HG02642 (cell line): ENCODE measurements at regions not wholly inside any gene's neighbourhood (a gene's known extent, or its start where the extent isn't known, plus 50 kb on each side); places are given as distances from the start of the nearest gene placed in this dataset.

ENCODE experiments used
- ATAC-seq: cut with Tn5 transposase; IDR thresholded peaks from one replicate; pipeline ENCODE4 v1.9.1; 2021; ENCODE audit warnings: mild to moderate bottlenecking; ENCODE audit not compliant: unreplicated experiment, poor library complexity

DNA sequence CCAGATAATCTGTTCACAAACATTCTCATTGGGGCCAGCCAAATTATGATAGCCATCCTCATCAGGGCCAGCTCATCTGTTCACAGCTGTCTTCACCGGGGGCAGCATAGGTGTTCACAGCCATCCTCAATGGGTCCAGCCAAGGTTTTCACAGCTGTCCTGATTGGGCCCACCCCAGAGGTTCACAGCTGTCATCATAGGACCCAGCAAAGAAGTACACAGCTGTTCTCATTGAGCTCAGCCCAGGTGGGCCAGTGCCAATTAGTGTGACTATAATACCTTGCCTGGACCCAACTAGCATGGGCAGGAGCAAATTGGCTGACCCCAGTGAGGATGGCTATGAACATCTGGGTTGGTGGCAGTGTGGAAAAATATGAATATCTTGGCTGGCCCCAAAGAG, 1166.0 kb downstream of the UQCRFS1 start:
- no peak for ATAC-seq

DNA sequence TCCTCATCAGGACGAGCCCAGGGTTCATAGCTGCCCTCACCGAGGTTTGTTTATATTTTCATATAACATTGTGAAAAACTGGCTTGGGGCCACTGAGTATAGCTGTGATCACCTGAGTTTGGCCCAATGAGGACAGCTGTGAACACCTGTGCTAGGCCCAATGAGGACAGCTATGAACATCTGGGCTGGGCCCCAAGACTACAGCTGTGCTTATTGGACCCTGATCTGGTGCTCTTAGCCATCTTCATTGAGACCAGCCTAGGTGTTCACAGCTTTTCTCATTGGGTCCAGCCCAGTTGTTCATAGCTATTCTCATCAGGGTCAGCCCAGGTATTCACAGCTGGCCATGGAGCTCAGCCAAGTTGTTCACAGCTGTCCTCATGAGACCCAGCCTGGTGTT, 1167.3 kb downstream of the UQCRFS1 start:
- no peak for ATAC-seq

DNA sequence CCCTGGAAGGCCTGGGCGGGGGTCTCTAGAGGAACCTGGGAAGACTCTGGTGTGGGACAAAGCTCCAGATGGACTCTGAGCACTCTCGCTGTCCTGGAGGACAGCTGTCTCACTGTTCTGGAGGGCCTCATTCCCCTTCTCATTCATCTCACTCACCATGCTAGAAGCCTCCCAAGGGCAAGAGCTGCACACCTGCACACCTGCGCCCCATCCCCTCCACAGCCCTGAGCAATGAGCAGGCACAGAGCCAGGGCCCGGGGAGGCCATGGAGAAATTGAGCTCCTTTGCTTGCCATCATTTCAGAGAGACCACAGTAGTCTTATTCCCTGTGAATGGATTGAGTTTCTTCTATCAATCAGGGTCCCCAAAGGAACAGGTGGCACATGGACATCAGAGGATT, 1168.5 kb downstream of the UQCRFS1 start:
- no peak for ATAC-seq

DNA sequence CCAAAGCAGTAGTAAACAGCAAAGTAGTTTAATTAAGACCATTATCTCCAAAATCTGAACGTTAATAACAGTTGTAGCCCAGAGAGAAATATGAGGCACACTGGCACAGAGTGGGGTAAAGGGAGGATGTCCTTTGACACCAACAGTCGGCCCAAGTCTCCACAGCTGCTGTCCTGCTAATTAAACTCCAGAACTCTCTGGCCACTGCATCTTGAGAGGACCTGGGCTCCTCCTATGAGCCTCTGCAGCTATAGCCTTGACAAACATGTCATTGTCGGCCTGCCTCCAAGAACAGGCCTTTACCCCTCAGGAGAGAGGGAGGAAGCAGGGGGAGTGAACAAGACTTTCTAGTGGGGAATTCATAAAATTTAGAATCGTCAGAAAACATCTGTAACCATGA, 1170.4 kb downstream of the UQCRFS1 start:
- ATAC-seq, result no peak

DNA sequence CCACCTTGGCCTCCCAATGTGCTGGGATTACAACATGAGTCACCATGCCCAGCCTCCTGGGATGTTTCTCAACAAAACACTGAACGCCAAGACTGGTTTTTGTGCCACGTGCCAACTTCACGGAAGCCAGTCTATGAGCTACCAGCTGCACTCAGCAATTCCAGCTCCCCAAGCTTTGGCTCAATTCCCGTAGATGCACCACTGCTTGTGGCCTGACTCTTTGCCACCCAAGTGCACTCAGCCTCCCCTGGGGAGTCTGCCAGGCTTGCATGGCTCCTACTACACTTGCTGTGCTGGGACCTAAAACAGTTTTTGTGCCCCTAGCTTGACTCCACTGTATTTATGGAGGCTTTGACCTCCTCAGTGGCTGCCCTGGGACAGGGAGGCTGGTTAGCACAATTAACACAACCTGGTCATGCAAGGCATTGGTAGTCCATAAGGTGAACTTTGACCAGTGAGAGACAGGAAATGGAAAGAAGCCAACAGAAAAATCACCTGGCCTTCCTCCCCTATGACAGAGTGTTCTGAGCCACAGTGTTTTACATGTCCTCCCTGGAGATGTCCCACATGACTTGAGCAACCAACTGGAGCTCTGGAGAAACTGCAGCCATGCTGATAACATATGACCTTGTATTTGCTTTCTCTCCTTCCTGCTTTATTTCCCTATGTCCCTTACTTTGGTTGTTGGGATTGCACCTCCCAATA, 1173.1 kb downstream of the UQCRFS1 start:
- ATAC-seq, result no peak

DNA sequence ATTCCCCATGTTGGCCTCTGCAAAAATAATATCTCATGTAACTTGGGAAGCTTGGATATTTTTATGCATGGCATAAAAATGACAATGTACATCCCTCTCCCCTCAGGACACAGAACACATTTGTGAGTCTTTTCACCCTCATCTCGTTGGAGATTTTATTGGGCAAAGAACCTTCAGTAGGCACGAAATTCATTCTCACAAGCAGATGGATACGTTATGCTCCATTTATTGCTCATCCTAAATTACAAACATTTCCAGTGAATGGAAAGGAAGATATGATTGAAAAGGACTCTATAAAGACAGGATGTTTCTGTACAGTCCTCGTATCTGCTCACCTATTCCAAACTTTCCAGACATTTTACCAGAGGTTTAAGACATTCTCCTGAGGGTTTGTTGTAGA, 1175.8 kb downstream of the UQCRFS1 start:
- ATAC-seq, result no peak

DNA sequence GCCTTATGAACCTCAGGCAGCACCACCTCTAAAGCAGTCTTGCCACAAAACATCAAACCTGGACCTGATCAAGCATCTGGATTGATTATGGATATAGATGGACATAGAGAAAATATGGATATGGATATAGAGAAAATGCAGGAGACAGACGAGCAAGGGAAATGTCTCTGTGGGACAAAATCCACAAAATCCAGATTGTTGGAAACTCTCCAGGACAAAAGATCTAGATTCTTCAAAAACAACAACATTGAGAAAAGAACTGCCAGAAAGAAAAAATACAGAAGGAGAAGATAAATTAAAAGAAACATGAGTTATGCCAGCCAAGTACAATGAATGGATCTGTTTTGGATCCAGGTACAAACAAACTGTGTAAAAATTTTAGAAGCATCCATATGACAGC, 1176.5 kb downstream of the UQCRFS1 start:
- no peak for ATAC-seq

DNA sequence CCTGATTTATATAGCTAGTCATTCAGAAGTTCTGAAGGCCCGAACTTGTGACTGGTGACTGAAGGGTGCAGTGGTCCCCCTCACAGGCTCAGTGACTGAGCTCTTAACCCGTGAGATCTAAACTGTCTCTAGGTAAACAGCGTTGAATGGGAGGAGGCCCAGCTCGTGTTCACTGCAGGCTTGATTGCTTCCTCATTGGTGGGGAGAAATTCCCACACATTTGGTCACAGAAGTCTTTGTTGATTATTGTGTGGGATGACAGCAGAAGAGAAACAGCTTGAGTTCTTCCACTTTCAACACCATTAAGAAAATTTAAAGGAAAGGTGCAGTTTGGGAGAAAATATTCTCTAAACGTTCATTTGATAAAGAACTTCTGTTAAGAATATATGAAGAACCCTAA, 1178.0 kb downstream of the UQCRFS1 start:
- ATAC-seq, result no peak

DNA sequence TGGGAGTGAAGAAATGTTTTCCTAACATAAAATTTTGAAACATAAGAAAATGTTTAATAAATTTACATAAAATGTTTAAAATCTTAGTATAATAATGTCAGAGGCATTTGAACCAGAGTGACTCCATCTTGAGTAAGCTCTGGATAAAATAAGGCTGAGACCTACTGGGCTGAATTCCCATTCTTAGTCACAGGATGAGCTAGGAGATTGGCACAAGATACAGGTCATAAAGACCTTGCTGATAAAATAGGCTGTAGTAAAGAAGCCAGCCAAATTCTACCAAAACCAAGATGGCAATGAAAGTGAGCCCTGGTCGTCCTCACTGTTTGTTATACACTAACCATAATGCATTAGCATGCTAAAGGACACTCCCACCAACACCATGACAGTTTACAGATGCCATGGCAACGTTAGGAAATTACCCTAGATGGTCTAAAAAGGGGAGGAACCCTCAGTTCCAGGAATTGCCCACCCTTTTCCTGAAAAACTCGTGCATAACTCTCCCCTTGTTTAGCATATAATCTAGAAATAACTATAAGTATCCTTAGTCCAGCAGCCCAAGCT, 1184.0 kb downstream of the UQCRFS1 start:
- no peak for ATAC-seq

DNA sequence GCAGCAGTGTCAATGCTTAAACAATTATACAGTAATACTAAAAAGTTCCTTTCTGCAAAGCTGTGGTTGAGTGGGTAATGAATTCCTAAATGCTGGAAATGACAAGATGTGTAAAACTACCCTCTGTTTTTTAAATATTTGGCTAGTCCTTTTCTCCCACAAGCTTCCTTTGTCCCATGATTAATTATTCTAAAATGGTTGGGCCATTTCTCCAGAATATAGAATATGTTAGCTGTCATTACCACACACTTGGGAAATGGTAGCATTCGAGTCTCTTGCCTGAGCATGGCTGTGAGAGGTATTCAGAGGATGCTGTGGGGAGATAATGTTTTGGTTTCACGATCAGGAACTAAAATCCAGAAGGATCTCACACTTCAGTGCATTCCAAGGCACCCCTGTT, 1185.8 kb downstream of the UQCRFS1 start:
- ATAC-seq, result no peak

DNA sequence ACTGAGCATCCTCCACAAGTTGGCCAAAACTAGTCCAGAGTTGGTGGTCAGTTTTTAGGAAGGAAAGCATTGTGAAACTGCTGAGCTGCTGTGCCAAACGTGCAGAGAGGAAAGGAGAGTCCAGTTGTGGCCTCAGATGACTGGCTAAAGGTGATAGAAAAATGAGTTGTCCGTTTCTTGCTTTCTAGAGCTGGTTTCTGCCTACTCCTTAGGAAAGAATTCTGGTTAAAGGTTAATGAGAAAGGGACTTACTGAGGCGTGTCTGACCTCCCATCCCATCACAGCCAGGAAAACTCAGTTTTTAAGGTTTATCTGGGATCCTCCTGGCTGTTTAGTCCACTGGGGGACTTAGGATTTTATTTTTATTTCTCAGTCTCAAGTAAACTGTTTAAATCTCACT, 1186.3 kb downstream of the UQCRFS1 start:
- ATAC-seq, result no peak

DNA sequence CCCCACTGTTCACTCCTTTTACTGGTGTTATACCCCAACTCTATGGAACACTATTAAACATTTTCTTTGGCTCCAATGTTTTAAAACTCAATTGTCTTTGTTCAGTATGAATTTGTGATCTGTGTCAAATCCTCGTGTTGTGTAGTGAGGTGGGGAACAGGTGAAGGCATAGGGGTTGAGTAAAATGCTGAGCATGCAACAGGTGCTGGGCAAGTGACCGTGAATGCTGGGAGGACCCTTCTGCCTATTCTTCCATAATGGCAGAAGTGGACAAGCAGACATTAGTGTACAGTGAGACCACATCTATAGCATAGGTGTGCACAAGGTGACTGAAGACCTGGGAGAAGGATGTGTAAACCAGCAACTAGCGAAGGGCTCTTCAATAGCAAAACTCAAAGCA, 1188.0 kb downstream of the UQCRFS1 start:
- ATAC-seq, result no peak

DNA sequence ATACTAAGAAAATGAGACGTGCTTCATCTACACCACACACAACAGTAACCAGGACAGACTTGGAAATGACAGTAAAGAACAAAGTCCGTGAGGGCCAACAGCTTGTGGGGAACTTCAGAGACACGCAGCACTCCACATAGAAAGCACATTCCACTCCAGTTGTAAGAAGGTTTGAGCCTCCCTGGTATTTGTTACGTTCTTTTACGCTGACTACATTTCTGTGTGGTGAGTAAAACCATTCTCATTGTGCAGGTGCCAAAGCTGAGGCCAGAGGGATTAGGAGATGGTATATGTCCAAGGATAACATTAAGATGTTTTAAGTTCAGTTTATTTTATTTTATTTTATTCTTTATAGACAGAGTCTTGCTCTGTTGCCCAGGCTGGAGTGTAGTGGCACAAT, 1189.9 kb downstream of the UQCRFS1 start:
- no peak for ATAC-seq

DNA sequence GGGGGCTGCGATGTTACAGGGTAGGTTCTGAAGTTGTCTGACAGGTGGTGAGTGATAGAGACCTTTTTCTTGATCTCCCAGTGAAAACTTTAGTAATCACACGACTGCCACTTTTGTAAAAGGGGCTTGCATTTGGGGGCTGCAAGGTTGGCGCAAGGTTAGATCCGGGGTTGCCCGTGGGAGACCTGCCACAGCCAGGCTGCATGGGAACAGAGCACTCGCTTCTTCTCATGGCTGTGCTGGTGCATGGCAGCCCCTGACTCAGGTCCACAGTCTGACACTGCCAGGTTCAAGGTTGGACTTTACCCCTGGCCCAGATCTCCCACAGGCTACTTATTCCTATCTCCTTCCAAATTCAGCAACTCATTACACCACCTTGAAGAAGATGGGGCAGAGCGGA, 1190.4 kb downstream of the UQCRFS1 start:
- ATAC-seq, result no peak

DNA sequence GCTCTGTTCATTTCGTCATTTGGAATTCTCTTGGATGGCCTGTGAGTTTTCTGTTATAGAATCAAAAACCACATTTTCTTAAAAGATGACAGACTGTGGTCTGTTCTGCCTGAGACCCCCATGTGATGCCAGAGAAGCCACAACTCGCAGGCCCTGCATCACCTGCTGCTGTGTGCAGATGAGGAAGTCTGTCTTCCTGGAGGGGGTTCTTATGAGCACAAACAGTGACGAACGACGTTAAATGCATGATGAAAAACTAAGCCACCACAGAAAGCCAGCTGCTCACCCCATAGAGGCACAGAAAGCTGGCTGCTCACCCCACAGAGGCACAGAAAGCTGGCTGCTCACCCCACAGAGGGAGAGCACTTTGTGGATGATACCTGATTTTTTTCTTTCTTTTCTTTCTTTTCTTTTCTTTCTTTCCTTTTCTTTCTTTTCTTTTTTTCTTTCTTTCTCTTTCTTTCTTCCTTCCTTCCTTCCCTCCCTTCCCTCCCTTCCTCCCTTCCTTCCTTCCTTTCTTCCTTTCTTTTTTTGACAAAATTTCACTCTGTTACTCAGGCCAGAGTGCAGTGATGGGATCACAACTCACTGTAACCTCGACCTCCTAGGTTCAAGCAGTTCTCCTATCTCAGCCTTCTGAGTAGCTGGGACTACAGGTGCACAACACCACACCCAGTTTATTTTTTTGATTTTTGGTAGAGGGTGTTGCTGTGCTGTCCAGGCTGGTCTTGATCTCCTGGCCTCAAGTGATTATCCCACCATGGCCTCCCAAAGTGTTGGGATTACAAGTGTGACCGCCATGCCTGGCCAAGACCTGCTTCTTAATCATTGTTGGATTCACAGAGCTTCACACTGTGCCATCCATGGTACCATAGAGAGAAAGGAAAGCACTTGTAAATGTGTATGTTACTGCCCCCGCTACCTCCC, 1191.4 kb downstream of the UQCRFS1 start:
- no peak for ATAC-seq

DNA sequence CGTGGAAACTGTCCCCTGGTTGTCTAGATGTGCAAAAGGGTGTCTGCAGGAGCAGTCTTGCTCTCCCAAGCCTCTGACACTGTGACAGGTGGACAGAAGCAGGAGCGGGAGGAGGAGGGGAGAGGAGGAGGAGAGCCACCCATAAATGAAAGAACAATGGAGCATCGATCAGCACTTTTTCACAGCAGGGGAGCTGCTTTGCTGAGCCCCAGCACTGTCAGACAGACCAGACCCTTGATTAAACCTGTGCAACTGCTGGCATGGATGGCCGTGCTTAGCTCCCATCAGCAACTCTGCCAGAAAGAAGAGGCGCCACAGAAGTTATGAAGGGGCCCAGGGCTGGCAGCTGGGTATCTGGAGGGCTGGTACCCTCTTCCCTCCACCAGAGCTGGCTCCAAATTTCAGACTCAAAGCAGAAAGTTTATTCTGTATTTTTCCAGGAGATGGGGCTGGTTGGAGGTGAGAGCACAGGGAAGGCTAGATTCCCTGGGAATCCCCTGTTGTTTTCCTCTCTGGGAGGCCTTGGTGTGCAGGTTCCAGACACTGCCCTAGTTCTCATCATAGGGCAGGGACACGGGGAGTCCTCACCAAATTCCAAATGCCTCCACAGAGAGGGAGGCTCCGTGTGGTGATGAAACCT, 1192.2 kb downstream of the UQCRFS1 start:
- no peak for ATAC-seq

DNA sequence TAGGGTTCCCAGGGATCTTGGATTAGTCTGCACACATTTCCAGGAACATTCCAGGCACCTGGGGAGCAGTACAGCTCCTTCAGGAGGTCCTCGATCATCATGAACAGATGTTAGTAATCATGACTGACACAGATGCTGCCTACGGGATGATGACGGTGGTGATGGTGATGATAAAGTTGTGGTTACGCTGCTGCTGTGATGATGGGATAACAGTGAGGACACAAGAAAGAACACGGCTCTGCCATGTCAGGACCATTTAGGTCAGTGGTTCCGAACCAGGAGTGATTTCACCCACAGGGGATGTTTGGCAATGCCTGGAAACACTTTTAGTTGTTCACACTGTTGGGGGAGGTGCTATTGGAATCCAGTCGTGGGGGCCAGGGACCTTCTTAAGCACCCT, 1193.0 kb downstream of the UQCRFS1 start:
- no peak for ATAC-seq

DNA sequence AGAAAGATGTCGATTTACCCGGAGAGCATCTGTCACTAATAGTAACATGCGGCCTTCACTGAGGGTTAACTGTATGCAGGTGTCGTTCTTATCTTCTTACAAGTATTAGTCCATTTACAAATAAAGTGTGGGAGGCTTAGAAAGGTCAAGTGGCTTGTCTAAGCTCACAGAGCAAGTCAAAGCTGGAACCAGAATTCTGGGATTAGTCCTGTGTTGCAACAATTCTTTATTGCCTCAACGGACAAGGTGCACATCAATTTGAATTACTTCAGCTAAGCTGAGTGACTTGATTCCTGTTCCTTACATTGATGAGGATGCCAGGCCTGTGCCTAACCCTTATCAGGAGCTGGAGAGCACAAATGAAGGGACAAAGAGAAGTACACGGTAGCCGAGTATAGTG, 1193.6 kb downstream of the UQCRFS1 start:
- ATAC-seq, result no peak

DNA sequence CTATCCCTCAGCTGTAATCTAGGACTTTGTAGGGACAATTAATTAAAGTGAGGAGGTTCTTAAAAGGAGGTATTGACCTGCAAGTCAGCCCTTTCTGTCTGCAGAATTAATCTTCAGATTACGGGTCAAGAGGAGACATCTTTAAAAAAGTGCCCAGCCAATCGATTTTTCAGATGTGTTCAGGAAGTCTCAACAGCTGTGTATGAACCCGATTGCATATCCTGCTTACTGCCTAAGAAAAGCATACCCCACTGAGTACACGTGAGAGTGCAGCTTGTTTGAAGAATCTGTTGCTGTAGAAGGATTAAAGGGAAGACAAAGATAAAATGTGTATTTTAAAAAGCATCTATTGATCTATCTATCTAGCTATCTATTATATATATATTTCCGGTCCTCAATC, 1194.5 kb downstream of the UQCRFS1 start:
- no peak for ATAC-seq

DNA sequence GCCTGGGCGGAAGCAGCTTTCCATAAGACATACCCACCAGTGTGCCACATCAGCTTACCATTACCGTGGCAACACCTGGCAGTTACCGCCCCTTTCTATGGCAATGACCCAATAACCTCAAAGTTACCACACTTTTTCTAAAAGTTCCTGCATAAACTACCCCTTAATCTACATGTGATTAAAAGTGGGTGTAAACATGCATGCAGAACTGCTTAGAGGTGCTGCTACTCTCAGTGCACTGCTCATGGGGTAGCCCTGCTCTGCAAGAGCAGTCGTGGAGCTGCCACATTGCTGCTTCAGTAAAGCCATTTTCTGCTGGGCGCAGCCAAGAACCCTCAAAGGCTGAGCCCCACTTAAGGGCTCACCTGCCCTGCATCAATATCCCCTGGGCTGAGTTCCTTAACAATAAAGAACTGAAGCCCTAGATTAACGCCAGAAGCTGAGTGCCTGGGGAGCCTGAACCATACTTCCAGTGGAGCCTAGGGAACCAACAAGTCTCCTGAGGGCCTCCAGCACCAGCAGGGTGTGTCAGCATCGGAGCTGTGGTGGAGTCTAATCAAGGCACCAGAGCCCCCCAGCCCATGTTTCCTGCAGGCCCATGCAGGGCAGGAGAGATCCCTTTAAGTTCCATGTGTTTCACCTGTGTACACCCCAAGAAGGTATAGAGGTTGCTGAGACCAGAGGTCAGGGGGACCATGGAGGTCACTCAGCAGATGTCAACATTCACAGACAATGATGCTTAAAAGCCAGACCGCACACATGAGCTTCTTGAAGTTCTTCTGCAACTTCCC, 1198.1 kb downstream of the UQCRFS1 start:
- no peak for ATAC-seq
